Heart right ventricle (tissue), 16 donors: ENCODE measurements at regions not wholly inside any gene's neighbourhood (a gene's known extent, or its start where the extent isn't known, plus 50 kb on each side); places are given as distances from the start of the nearest gene placed in this dataset.

Experiments used
- ATAC-seq, 8 donors: fragments of 200-7000 bp; cut with Tn5 transposase; one replicate each; pipeline ENCODE4 v1.9.1; 2020; ENCODE audit warnings: mild to moderate bottlenecking in 8 of 8, moderate library complexity in 8 of 8, moderate number of reproducible peaks in 1 of 8
- DNase-seq, 2 donors: peaks; one replicate each; pipeline ENCODE4 v3.0.0-alpha.2; 2020
- H3K27ac ChIP-seq, 10 donors: fragments of 200-600 bp; sonication (generic) in 2 of 10; one replicate each; pipeline versions ENCODE4 v1.5.0 to v1.8.0; 2020 to 2022; ENCODE audit warnings: mild to moderate bottlenecking in 3 of 10
- H3K27me3 ChIP-seq, 7 donors: fragments of 200-600 bp; one replicate each; pipeline ENCODE4 v1.8.0; 2021 to 2022; ENCODE audit warnings: mild to moderate bottlenecking in 2 of 7
- H3K36me3 ChIP-seq, 9 donors: fragments of 200-600 bp; sonication (generic) in 1 of 9; one replicate each; pipeline versions ENCODE4 v1.5.0 to v1.8.0; 2020 to 2022; ENCODE audit warnings: mild to moderate bottlenecking in 2 of 9
- H3K4me1 ChIP-seq, 9 donors: fragments of 200-600 bp; sonication (generic) in 1 of 9; one replicate each; pipeline versions ENCODE4 v1.5.0 to v1.8.0; 2020 to 2022; ENCODE audit warnings: mild to moderate bottlenecking in 4 of 9
- H3K4me3 ChIP-seq, 10 donors: fragments of 200-600 bp; sonication (generic) in 2 of 10; one replicate each; pipeline versions ENCODE4 v1.5.0 to v1.8.0; 2020 to 2022; ENCODE audit warnings: mild to moderate bottlenecking in 7 of 10, moderate library complexity in 2 of 10
- H3K9me3 ChIP-seq, 11 donors: fragments of 200-600 bp in 10 of 11; sonication (generic) in 2 of 11; one replicate each; pipeline versions ENCODE4 v1.5.0 to v1.8.0; 2013 to 2022; ENCODE audit warnings: mild to moderate bottlenecking in 2 of 11, control low read depth in 1 of 11, moderate library complexity in 1 of 11
- CTCF ChIP-seq, 9 donors: fragments of 200-600 bp; sonication (generic) in 2 of 9; IDR thresholded peaks; one replicate each; pipeline versions ENCODE4 v1.5.0 to v1.8.0; 2021 to 2022; ENCODE audit warnings: antibody characterized with exemption in 9 of 9, mild to moderate bottlenecking in 5 of 9, moderate library complexity in 1 of 9
- WGBS, 2 donors: extraction: QIAGEN DNeasy Blood & Tissue Kit; methylation state at CpG; one replicate each; pipeline ENCODE4 v1.1.7; 2013; ENCODE audit warnings: inconsistent platforms in 1 of 2; 5-methylcytosine and 5-hydroxymethylcytosine counted together
- intact Hi-C, 10 donors: fragments of 100-400 bp; cut with DNase I; formaldehyde crosslinking; loops; one replicate each; pipeline versions ENCODE4 v1.11.1 to v1.14.2; 2022
- donor health status: Arrhythmogenic right ventricular cardiomyopathy.
- donor health status: ischemic (EF 13 %, LVEDD 7.1; RV severe dilation, severe dysfunction).
- donor health status: healthy with polysubstance abuse.
- donor health status: DM: no; HTN: yes; CAD: no.
- donor health status: DM: no; HTN: no; CAD: no.
- donor health status: ischemic (EF 25% LVEDD 6.9; RV normal size, moderate dysfunction).
- donor health status: ischemic (EF 25% LVEDD 5.7; RV mildly dilated, moderate dysfunction).
- donor health status: healthy.
- donor health status: DM: yes; HTN: yes; CAD: no.
- donor health status: Ischemic cardiomyopathy.
- donor health status: ischemic (EF 35%, LVEDD 5.7; RV mildly dilated, moderate dysfunction).
- donor health status: nonischemic (EF 11% LVEDD 7.7; RV severe dilation, severe dysfunction).
- donor health status: DM: yes; HTN: yes; CAD: no.
- donor health status: PGD.
- donor health status: ischemic (EF 29% LVEDD 5.4; RV normal size, mild dysfunction).
- donor health status: nonischemic (EF 23%, LVEDD 6.1; RV moderate dilation, normal function).

- no peak for TF ChIP-seq CTCF (IDR thresholded peaks at IDR 0.05)
- Histone ChIP-seq H3K27ac (no peak overlapping the region), H3K36me3 (no peaks in the 10 kb centered on the region), H3K4me3 (no peak overlapping the region), H3K27me3 (no peaks in the 10 kb centered on the region), H3K9me3 (no peaks in the 10 kb centered on the region), H3K4me1 (no peaks in the 10 kb centered on the region)
- WGBS, 2 donors: 58 to 61% methylated on average over 1 of the region's 1 CpG
- DNase-seq (no peak), ATAC-seq (no peak)
- intact Hi-C loops: no loop called here
Observed at GRCh38 chr13:81610644-81611043, 1269.7 kb upstream of the SPRY2 start.

- ATAC-seq: peak in 1 of 8 donors; percentile 12
- intact Hi-C loops: no loop called here
- H3K4me3 ChIP-seq: no peak overlapping the region
- DNase-seq: no peak
- H3K9me3 ChIP-seq: no peaks in the 10 kb centered on the region
- H3K36me3 ChIP-seq: no peaks in the 10 kb centered on the region
- H3K4me1 ChIP-seq: no peaks in the 10 kb centered on the region
- no peaks in the 10 kb centered on the region for H3K27me3 ChIP-seq
- H3K27ac ChIP-seq: no peak overlapping the region
- TF ChIP-seq CTCF (IDR thresholded peaks at IDR 0.05): no peak
- 79 to 83% methylated on average over 2 of the region's 2 CpGs for WGBS, 2 donors
Observed at GRCh38 chr13:81609335-81609734, 1268.4 kb upstream of the SPRY2 start.

DNA sequence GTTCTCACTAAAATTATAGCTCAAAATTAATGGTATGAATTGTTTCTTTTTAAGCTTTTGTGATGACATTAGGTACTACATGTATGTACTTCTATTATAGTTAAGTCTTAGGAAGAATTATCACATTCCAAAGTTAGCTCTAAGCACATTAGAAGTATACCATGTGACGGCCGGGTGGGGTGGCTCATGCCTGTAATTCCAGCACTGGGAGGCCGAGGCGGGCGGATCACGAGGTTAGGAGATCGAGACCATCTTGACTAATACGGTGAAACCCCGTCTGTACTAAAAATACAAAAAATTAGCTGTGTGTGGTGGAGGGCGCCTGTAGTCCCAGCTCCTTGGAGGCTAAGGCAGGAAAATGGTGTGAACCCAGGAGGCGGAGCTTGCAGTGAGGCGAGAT, 1265.1 kb upstream of the SPRY2 start:
- no peaks in the 10 kb centered on the region for H3K27me3 ChIP-seq
- intact Hi-C loops: no loop called here
- no peak for ATAC-seq
- no peak for TF ChIP-seq CTCF (IDR thresholded peaks at IDR 0.05)
- no peak overlapping the region for H3K27ac ChIP-seq
- H3K4me3 ChIP-seq: no peak overlapping the region
- 94 to 95% methylated on average over 12 of the region's 12 CpGs for WGBS, 2 donors
- H3K36me3 ChIP-seq: no peaks in the 10 kb centered on the region
- DNase-seq: no peak
- H3K4me1 ChIP-seq: no peaks in the 10 kb centered on the region
- no peaks in the 10 kb centered on the region for H3K9me3 ChIP-seq

DNA sequence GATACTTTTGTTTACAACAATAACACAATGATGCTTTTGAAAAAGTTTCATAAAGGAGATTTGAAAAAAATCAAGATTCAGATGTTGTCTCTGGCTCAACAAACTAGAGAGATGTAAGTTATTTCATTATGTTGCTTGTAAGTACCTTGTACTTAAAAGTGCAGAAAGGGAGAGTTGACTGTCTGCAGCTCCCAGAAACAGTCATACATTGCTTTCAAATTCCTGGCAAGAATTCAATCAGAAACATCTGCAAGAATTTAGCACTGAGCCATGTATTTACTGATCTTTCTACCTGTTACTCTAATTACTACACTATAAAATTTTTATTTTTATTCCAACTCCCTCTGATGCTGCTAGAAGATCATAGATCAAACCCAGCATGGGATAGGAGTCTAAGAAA, 1261.3 kb upstream of the SPRY2 start:
- Histone ChIP-seq H3K27ac (no peak overlapping the region), H3K4me3 (no peak overlapping the region), H3K36me3 (no peaks in the 10 kb centered on the region), H3K9me3 (no peaks in the 10 kb centered on the region), H3K4me1 (no peaks in the 10 kb centered on the region), H3K27me3 (no peaks in the 10 kb centered on the region)
- no peak for TF ChIP-seq CTCF (IDR thresholded peaks at IDR 0.05)
- intact Hi-C loops: no loop called here
- ATAC-seq: no peak
- DNase-seq: no peak

DNA sequence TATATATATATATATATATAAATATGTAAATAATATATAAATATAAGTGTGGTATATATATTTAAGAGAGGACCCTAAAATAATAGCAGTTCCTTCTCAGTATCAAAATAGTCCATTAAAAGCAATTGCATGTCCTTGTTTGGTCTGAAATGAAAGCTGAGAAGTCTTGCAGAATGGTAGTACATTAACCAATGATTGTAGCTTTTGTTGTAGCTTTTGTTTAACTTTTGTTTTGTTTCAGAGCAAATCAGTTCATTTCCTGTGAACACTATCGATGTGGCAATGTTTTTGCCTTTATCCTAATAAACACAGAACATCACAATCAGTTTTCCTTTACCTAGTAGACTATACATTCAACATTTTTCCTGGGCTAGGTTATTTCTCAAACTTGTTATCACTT, 1256.2 kb upstream of the SPRY2 start:
- intact Hi-C loops: no loop called here
- ATAC-seq (no peak), DNase-seq (no peak)
- Histone ChIP-seq H3K27ac (no peak overlapping the region), H3K9me3 (no peaks in the 10 kb centered on the region), H3K27me3 (no peaks in the 10 kb centered on the region), H3K4me1 (no peaks in the 10 kb centered on the region), H3K36me3 (no peaks in the 10 kb centered on the region), H3K4me3 (no peak overlapping the region)
- TF ChIP-seq CTCF (IDR thresholded peaks at IDR 0.05): no peak
- WGBS, 2 donors: 50 to 62% methylated on average over 1 of the region's 1 CpG
